Iris pigment epithelial cell (primary cell): ENCODE measurements at regions not wholly inside any gene's neighbourhood (a gene's known extent, or its start where the extent isn't known, plus 50 kb on each side); places are given as distances from the start of the nearest gene placed in this dataset.
"Not testable (repeated sequence)": the region's sequence is repeated elsewhere in the genome, so short reads cannot be mapped to it uniquely, and the experiment has no call there.

ENCODE experiments used
- DNase-seq: peaks from one replicate; pipeline ENCODE4 v3.0.0-alpha.2; 2011; ENCODE audit warnings: low read depth

GRCh38 chr6:115241373-115241772, 819.3 kb downstream of the FRK start:
- no peak for DNase-seq

- DNase-seq: no peak
Observed at GRCh38 chr6:115221198-115221597, 839.5 kb downstream of the FRK start.

GRCh38 chr6:115220551-115221159, 840.0 kb downstream of the FRK start:
- DNase-seq: no peak

GRCh38 chr6:115219645-115220044, 841.0 kb downstream of the FRK start:
- no peak for DNase-seq

GRCh38 chr6:115216835-115217234, 843.9 kb downstream of the FRK start:
- DNase-seq: no peak

GRCh38 chr6:115214283-115214682, 846.4 kb downstream of the FRK start:
- DNase-seq: no peak

- no peak for DNase-seq
Observed at GRCh38 chr6:115203381-115203780, 857.3 kb downstream of the FRK start.

- DNase-seq: no peak
Observed at GRCh38 chr6:115194981-115195638, 852.3 kb upstream of the HS3ST5 start.

- no peak for DNase-seq
Observed at GRCh38 chr6:115191989-115192388, 849.2 kb upstream of the HS3ST5 start.

- no peak for DNase-seq
Observed at GRCh38 chr6:115190534-115190933, 847.7 kb upstream of the HS3ST5 start.

- not testable (repeated sequence) for DNase-seq
Observed at GRCh38 chr6:115175456-115175855, 832.6 kb upstream of the HS3ST5 start.

GRCh38 chr6:115165912-115166311, 823.1 kb upstream of the HS3ST5 start:
- DNase-seq: not testable (repeated sequence)

GRCh38 chr6:115159733-115160132, 816.9 kb upstream of the HS3ST5 start:
- no peak for DNase-seq

GRCh38 chr6:115137910-115138309, 795.1 kb upstream of the HS3ST5 start:
- no peak for DNase-seq

- DNase-seq: no peak
Observed at GRCh38 chr6:115133790-115134189, 791.0 kb upstream of the HS3ST5 start.

- DNase-seq: no peak
Observed at GRCh38 chr6:115131709-115132490, 789.1 kb upstream of the HS3ST5 start.

- DNase-seq: not testable (repeated sequence)
Observed at GRCh38 chr6:115121513-115121912, 778.7 kb upstream of the HS3ST5 start.

GRCh38 chr6:115120391-115120790, 777.6 kb upstream of the HS3ST5 start:
- DNase-seq: no peak

GRCh38 chr6:115091461-115091860, 748.6 kb upstream of the HS3ST5 start:
- DNase-seq: no peak

- DNase-seq: no peak
Observed at GRCh38 chr6:115078555-115078954, 735.7 kb upstream of the HS3ST5 start.

- DNase-seq: no peak
Observed at GRCh38 chr6:115071962-115072361, 729.1 kb upstream of the HS3ST5 start.

GRCh38 chr6:115067690-115068447, 725.0 kb upstream of the HS3ST5 start:
- DNase-seq: no peak
